Jurkat, Clone E6-1 (cell line): ENCODE measurements at regions not wholly inside any gene's neighbourhood (a gene's known extent, or its start where the extent isn't known, plus 50 kb on each side); places are given as distances from the start of the nearest gene placed in this dataset.

Experiments
- DNase-seq: peaks from one replicate; pipeline ENCODE4 v3.0.0-alpha.2; 2011; ENCODE audit warnings: low read depth, low spot score
- H3K4me3 ChIP-seq: 2 replicates; pipeline ENCODE4 v1.5.1; 2011; ENCODE audit warnings: mild to moderate bottlenecking, low read length, control low read depth, moderate library complexity

DNA sequence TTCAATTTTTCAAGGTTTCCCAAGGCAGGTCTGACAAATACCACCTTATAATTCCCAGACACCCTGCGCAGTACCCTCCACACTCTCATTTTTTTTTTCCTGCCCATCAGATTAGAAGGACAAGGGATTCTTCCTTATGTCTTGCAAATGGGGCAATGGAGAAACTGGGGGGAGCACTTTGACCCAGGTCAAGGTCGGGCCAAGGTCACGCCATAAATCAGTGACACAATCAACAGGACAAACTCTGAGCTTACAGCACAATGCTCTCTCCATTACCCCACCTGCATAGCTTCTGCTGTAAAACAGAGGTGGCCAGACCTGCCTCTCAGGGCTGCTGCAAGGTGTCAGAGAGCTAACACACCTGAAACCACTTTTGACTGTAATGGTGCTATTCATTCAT lies 254.4 kb upstream of the ZMIZ1 start:
- no peak overlapping the region for H3K4me3 ChIP-seq
- DNase-seq, result no peak

DNA sequence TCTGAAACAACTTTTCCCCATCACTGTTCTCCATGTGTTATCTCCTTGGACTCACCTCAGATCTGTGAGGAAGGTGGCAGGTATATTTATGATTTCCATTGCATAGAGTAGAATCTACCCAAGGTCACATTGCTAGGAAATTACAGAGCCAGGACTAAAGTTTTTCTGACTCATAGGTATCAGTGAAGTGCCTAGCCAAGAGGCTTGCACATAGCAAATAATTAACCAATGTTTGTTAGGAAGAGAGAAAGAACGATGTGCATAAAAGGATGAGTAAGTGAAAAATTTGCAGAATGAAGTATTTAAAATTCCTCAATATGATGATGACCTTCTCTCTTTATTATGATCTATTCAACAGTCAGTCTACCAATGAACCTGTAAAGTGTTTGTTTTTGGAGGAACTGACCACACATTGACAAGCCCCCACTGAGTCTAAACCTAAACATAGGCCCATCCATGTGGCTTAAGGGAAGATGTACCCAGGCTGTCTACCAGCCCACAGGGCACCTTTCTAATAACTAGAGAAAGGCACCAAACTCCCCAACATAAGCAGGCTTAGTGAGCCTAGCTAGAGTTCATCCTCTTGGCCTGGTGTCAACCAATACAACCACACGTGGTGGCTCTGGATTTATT lies 252.9 kb upstream of the ZMIZ1 start:
- DNase-seq, result no peak
- no peak overlapping the region for H3K4me3 ChIP-seq

DNA sequence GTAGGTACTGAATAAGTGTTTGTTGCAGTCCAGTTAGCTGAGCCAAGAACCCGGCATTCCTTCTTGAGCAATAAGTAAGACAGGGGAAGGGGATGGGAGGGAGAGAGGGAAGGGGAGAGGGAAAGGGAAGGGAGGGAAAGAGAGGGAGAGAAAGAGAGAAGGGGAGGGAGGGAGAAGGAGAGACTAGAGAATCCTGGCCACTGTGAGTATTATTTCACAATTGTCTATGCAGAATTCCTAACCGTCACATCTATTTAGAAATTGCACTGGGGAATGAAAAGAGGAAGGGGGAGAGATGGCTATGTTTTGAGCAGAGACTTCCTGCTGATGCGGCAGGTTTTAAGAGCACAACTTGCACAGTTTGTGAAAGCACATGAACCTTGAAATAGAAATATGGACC lies 251.4 kb upstream of the ZMIZ1 start:
- no peak overlapping the region for H3K4me3 ChIP-seq
- DNase-seq, result no peak

DNA sequence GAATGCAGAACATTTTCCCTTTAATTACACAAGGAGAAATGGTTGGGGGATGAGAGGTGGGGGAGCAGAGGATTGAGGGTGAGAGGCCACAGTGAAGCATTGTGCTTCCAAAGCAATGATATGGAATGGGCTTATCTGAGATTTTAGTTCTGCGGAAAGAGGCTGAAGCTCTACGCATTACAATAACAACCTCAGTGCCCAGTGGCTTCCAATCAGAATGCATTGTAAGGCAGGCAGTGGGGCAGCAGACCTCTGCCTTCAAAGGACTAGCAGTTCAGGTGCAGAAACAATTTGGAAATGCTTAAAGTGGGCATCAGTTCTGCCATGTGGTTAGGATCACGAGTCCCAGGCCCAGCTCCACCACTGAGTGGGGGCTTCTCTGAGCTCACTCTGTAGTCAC lies 251.0 kb upstream of the ZMIZ1 start:
- no peak for DNase-seq
- no peak overlapping the region for H3K4me3 ChIP-seq

DNA sequence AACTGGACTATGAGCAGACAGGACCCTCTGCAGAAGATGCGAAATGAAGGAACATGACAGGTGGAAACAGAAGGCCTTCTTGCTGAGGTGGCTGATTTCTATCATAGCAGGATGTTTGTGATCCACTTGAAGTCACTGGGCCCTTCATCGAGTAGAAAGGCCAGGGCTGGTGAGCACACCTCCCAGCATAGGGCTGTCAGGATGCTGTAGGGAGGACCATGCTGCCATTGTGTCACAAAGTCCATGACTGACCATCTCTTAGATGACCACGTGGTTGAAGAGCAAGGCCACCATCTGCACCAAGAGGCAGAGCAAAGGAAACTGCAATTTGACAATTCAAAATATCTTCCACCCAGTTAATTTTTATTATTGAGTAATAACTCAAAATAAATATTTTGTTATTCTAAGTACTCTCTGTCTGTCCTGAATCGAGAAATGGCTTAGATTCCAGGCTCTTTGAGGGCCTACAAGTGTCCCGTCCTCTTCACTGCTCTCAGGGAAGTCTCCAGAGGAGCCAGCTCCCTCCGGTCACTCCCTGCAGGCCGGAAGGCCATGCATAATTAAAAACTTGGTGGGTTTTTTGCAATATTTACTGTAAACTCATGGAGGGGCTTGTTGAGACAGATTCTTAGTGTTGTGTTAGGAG lies 249.3 kb upstream of the ZMIZ1 start:
- no peak for DNase-seq
- no peak overlapping the region for H3K4me3 ChIP-seq

DNA sequence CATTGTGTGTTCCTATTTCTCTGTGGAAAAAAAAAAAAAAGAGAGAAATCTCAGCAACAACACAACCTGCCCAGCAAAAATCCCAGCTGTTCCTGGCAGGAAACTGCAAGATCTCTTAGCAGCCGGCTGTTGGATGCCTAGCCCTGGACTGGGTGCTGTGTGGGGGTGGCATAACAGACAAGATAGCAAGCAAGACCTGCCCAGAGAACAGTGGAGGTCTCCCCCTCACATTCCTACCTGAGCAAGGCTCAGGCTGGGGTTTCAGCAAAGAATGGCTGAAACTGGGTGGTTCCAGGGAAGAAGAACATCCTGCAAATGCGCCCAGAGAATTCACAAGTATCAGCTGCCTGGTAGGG lies 248.8 kb upstream of the ZMIZ1 start:
- DNase-seq, result no peak
- no peak overlapping the region for H3K4me3 ChIP-seq

DNA sequence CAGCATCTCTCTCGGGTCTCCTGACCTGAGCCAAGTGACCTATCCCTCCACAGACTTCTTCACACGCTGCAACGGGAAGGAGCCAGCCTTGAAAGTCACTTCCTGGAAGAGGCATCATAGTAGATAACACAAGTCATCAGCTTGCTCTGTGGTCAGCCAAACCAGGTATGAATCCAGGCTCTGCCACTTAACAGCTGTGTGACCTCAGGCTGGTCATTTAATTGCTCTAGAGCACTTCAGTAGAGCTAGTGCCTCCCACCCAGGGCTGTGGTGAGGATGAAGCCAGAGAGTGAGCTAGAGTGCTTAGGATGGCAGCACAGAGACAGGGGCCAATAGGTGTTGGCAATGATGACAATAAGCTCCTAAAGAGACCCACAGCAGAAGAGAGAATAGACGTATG lies 247.7 kb upstream of the ZMIZ1 start:
- H3K4me3 ChIP-seq, result no peak overlapping the region
- no peak for DNase-seq

DNA sequence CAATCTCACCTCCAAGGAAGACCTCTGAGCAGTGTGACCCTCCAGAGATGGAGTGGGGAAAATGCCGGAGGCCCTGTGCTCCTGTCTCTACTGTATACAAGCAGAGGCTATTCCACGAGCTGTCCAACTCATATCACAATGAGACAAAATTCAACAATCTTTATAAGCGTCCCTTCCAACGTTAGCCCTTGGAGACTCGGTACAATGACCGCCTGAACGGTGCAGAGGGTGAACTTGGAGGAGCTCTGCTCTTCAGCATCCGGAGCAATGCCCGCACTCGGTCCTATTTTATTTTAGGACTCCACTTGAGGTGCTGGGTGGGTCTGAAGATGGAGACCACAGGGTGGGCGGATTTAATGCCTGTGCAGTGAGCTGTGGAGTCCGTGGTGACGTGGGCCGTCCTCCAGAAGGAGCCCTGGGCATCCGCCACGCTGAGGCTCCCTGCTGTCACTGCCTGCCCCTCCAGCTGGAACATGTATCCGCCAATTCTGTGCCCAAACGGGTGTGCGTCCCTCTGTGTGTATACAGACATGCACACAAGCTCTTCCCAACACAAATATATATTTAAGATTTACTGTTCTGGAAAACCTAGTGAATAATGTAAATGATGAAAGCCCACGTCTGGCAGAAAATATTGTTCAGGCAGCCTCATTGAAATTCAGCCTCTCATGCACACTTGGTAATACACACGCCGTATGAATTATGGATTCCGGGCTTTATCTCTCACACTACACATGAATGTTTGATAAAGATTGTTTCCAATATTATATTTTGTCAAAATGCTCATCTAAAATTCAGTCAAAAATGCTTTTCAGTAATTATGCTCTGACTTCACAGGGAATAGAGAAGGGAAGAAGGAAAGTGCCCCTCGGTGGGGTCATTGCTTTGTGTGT lies 239.9 kb upstream of the ZMIZ1 start:
- H3K4me3 ChIP-seq, result no peak overlapping the region
- DNase-seq, result no peak

DNA sequence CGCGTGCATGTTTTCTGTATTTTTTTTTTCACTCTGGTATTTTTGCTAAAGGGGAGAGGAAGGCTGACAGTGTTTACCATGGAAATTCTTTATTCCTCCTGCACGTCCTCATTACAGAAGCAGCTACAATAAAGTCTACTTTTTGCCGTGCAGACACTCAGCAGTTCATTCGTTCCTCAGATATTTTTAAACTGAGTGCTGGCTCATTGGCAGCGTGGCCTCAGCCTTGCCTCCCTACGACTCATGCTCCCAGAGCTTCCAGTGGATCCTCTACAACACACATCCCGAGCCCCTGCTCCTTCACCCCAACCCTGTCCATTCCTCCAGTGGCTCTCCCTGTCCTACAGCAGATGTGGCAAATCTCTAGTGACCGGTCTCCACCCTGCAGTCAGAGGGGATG lies 239.2 kb upstream of the ZMIZ1 start:
- H3K4me3 ChIP-seq, result no peak overlapping the region
- DNase-seq, result no peak

DNA sequence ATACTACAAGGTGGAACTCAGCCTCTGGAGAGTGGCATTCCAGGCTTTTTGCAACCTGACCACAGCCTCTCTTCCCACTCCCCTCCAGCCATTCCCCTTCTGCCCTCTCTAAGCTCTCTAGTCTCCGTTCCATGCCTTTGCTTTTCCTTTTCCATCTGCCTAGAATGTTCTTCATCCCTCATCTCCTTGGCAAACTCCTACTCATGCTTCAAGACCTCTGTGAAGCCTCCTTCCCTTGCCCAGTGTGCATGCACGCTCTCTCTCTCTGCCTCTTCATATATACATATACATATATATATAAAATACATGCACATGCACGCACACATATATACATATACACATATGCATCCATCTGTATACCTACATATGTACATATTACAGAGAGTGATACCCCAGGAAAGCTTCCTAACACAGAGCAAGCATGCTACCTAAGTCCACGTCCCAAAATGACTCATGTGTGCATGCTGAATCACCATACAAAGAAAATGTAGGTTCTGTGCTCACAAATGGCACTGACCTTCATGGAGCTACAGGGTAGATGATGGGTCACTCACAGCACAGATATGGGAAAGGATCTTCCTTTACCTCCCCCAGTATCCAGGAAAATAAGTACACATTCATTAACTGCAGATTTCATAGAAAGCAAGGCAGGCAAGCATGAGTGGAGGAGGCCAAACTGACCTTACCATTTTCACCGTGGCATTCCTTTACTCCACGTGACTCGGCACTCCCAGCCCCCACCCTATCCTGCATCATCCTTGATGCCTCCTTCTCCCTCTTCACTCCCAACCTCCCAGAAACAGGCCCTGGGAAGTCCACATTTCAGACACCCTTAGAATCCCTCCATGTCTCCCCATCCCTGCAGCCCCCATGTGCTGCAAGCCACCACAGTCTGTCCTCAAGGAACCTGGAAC lies 238.4 kb upstream of the ZMIZ1 start:
- no peak overlapping the region for H3K4me3 ChIP-seq
- no peak for DNase-seq

DNA sequence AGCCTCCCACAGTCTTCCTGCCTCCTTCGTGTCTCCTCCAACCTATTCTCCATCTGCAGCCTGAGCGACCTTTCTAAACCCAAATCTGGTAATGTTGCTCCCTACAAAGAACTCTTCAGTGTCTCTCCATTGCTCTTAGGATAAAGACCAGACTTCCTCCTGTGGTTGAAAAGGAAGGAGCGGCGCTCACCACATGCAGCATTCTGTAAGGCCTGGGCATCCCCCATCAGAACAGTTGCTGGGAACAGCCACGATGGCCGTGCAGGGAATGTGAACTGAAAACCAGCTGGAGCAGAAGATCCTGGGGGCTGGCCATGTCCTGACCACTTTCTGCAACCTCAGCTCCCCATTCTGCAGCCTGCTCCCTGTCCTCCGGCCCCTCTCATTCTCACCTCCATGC lies 237.8 kb upstream of the ZMIZ1 start:
- DNase-seq, result no peak
- no peak overlapping the region for H3K4me3 ChIP-seq

DNA sequence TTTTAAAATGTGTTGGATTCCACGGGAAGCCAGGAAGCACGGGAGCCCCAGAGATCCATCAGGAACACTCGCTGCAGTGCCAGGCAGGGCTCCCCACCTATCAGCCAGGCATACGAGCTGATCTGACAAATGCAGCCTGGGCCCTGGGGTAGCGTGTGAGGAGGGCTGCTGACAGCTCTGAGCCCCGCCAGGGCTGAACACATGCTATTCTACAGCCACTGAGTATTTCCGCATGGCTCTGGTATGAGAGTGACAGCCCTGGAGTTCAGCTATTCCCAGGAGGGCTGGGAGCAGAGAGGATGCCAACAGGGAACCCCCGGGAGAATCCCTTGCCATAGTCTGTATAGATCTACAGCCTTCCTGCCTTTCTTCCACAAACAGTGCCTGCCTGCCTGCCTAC lies 237.3 kb upstream of the ZMIZ1 start:
- no peak for DNase-seq

DNA sequence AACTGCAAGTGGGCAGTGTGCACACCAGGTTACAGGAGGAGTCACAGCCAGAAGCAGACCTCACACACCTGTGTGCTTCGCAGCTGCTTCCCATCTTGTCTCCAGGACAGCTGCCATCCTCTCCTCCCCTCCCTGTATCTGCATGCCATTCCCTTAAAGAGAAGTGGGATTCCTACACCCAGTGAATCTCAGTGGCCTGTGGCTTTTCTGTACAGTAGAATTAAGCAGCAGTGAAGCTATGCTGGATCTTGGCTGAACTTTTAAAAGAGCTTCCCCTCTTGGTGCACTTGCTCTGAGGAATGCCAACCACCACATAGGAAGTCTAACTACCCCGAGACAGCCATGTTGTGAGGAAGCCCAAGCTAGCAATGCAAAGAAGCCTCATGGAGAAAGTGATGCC lies 236.5 kb upstream of the ZMIZ1 start:
- H3K4me3 ChIP-seq, result no peak overlapping the region
- no peak for DNase-seq

More for the DNA sequence above, 237.3 kb upstream of the ZMIZ1 start:
- H3K4me3 ChIP-seq, result no peak overlapping the region

DNA sequence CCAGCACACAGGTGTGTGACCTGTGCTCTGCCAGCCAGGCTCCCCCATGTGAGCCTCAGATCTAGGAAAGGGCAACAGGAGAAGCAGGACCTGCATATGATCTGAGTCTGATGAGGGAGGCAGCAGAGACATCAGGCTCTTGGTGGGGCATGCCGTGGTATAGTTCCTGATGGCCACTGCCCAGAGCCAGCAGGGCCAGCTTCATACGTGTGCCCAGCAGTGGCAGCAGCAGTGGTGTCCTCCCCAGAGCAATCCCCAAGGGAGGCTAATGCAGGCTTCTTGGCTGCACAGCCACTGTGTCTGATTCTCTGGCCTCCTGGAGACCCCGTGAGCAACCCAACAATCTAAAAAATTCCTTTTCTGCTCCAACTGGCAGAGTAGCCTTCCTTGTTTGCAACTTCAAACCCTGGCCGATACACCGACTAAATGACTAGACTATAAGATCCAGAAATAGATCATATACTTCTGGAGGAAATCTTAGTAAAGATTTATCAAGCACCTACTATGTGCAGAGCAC lies 230.6 kb upstream of the ZMIZ1 start:
- H3K4me3 ChIP-seq, result no peak overlapping the region
- DNase-seq, result no peak

DNA sequence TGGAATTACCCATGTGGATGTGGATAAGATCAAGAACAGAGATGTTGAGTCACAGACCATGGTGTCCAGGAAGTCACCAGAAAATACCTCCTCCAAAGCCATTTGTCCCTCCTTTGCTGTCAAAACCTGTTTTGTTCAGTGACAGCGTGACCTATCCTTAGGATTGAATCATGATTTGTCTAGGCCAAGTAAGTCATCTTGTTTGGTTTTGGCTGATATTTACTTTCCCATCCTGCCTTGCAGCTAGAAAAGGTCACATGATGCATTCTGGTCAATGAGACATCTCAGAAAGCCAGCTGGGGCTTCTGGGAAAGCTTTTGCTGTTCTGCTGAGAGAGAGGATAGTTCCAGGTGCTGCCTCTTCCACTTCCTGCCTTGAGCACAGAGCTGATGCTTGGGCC lies 225.3 kb upstream of the ZMIZ1 start:
- DNase-seq, result no peak
- no peak overlapping the region for H3K4me3 ChIP-seq

DNA sequence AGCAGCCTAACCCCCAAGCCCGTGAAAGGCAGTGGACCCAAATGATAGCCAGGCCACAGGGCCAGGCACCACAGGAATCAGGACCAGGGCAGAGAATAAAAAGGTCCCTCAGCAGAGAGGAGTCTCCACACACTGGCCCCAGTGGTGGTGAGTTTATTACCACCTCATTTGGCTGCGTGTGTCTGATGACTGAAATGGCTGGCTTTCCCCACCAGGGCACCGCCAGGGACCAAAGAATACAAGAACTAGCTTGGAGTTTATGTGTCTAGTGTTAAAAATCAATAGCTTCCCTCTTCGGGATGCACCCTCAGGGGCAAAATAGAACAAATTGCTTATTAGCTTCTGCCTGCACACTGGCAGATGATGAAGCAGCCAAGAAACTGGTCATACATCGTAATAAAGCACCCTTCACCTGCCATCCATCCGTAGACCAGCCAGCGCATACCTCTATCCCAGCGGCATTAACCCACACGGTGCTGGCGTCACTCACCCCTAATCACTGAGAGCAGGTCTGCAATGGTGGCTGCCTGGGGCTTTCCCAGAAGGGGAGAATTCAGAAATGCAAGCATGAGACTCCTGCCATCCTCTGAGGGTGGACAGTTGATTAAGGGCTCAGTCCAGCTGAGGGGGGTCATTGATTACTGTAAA lies 223.7 kb upstream of the ZMIZ1 start:
- H3K4me3 ChIP-seq, result no peak overlapping the region
- no peak for DNase-seq

DNA sequence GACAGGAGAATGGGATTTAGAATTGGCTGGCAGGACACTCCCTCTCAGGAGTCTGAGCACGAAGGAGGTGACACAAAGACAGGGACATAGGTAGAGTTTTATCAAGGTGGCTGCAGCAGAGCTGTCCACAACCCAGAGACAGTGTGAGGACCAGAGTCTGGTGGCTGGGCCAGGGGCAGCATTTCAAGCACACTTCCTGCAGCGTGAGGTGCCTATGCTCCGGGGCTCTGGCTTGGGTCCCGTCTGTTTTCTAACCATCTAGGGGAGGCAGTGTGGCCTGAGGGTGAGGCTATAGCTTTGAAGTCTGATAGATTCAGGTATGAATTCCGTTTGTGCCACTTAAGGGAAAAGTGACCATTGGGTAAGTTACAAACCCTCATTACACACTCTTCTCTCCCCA lies 222.7 kb upstream of the ZMIZ1 start:
- no peak overlapping the region for H3K4me3 ChIP-seq
- DNase-seq, result no peak

DNA sequence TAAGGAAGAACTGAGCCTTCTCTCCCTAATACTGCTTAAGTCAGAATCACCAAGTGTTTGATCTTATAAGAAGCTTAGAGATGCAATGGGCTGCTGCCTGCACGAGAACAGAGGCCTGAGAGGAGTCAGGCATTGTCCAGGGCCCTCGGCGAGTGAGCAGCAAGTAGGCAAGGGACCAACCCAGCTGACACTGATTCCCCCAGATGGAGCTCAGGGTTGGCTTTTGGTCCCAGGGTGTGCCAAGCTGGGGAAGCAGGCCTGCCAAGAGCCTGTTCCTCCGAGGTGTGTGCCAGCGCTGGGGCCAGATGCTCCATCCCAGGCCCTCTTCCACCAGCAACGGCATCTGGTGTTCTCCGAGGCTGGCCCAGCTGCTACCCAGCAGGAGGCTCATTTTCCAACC lies 222.0 kb upstream of the ZMIZ1 start:
- no peak overlapping the region for H3K4me3 ChIP-seq
- no peak for DNase-seq

DNA sequence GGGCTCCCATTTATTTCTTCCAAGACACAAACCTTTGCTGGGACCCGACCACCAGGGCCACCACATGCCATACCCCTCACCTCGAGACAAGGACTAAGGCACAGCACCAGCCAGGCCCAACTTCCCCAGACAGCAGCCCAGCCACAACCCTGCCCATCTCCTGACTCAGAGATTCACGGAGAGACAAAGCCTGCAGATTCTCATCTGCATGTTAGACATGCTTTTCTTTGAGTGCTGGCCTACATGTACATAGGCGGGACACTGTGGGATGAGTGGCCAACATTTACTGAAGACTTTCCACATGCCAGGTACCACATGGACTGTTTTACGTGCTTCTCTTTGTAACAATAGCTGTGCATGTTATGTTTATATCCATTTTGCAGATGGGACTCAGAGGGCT lies 221.3 kb upstream of the ZMIZ1 start:
- no peak overlapping the region for H3K4me3 ChIP-seq
- DNase-seq, result no peak
